T-helper 1 cell treated with Interleukin-12 subunit alpha and Interleukin-12 subunit beta and Interleukin-4 antibody, amounts not matched to agents 30 ng/mL and 1 ng/mL, for 36 hours (primary cell): ENCODE measurements at regions not wholly inside any gene's neighbourhood (a gene's known extent, or its start where the extent isn't known, plus 50 kb on each side); places are given as distances from the start of the nearest gene placed in this dataset.
"Not testable (repeated sequence)": the region's sequence is repeated elsewhere in the genome, so short reads cannot be mapped to it uniquely, and the experiment has no call there.

Experiments
- intact Hi-C: fragments of 100-400 bp; cut with micrococcal nuclease; formaldehyde crosslinking; loops from one replicate; pipeline ENCODE4 v1.15.1; 2024

GRCh38 chr14:71619472-71619871, 312.8 kb upstream of the RGS6 start:
- intact Hi-C loops = no loop called here

GRCh38 chr14:71620401-71620800, 311.8 kb upstream of the RGS6 start:
- intact Hi-C loops = no loop called here

- intact Hi-C loops = no loop called here
These were observed 311.0 kb upstream of the RGS6 start for GRCh38 chr14:71621276-71621675.

GRCh38 chr14:71621980-71622605, 310.1 kb upstream of the RGS6 start:
- intact Hi-C loops = no loop called here

- intact Hi-C loops = no loop called here
These were observed 308.3 kb upstream of the RGS6 start for GRCh38 chr14:71623939-71624338.

- intact Hi-C loops = no loop called here
These were observed 307.1 kb upstream of the RGS6 start for GRCh38 chr14:71625175-71625574.

GRCh38 chr14:71625891-71626701, 306.1 kb upstream of the RGS6 start:
- intact Hi-C loops = no loop called here

GRCh38 chr14:71628433-71628832, 303.8 kb upstream of the RGS6 start:
- intact Hi-C loops = no loop called here

GRCh38 chr14:71629250-71629649, 303.0 kb upstream of the RGS6 start:
- intact Hi-C loops = no loop called here

GRCh38 chr14:71629765-71630492, 302.3 kb upstream of the RGS6 start:
- intact Hi-C loops = no loop called here

- intact Hi-C loops = not testable (repeated sequence)
These were observed 301.2 kb upstream of the RGS6 start for GRCh38 chr14:71631030-71631429.

- intact Hi-C loops = no loop called here
These were observed 299.7 kb upstream of the RGS6 start for GRCh38 chr14:71632440-71632946.

GRCh38 chr14:71636076-71636475, 296.2 kb upstream of the RGS6 start:
- intact Hi-C loops = no loop called here

- intact Hi-C loops = no loop called here
These were observed 295.3 kb upstream of the RGS6 start for GRCh38 chr14:71636820-71637471.

- intact Hi-C loops = no loop called here
These were observed 293.6 kb upstream of the RGS6 start for GRCh38 chr14:71638523-71639196.

GRCh38 chr14:71642715-71643114, 289.5 kb upstream of the RGS6 start:
- intact Hi-C loops = no loop called here

GRCh38 chr14:71645656-71646055, 286.6 kb upstream of the RGS6 start:
- intact Hi-C loops = no loop called here

GRCh38 chr14:71646518-71646917, 285.7 kb upstream of the RGS6 start:
- intact Hi-C loops = no loop called here

- intact Hi-C loops = no loop called here
These were observed 285.0 kb upstream of the RGS6 start for GRCh38 chr14:71647086-71647784.

- intact Hi-C loops = no loop called here
These were observed 283.5 kb upstream of the RGS6 start for GRCh38 chr14:71648725-71649124.
